HG02852 (cell line): ENCODE measurements at regions not wholly inside any gene's neighbourhood (a gene's known extent, or its start where the extent isn't known, plus 50 kb on each side); places are given as distances from the start of the nearest gene placed in this dataset.
A peak's percentile ranks its signal among the peaks of the same experiment; 100 is the strongest.
"Not testable (repeated sequence)": the region's sequence is repeated elsewhere in the genome, so short reads cannot be mapped to it uniquely, and the experiment has no call there.

Source experiments
- ATAC-seq: cut with Tn5 transposase; IDR thresholded peaks from one replicate; pipeline ENCODE4 v1.9.1; 2021; ENCODE audit warnings: mild to moderate bottlenecking, moderate library complexity; ENCODE audit not compliant: unreplicated experiment

- no peak for ATAC-seq
Measured at GRCh38 chr14:106792543-106792942, 1266.2 kb downstream of the TMEM121 start.

DNA sequence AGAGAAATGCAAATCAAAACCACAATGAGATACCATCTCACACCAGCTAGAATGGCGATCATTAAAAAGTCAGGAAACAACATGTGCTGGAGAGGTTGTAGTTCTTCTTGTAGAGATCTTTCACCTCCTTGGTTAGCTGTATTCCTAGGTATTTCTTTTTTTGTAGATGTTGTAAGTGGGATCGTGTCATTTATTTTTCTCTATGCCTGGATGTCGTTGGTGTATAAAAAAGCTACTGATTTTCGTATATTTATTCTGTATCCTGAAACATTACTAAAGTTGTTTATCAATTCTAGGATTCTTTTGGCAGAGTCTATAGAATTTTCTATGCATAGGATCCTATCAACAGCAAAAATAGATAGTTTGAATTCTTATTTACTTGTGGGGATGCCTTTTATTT, 1271.8 kb downstream of the TMEM121 start:
- ATAC-seq: not testable (repeated sequence)

GRCh38 chr14:106802413-106803364, 1276.3 kb downstream of the TMEM121 start:
- no peak for ATAC-seq

GRCh38 chr14:106803379-106803778, 1277.0 kb downstream of the TMEM121 start:
- no peak for ATAC-seq

GRCh38 chr14:106807493-106807892, 1281.1 kb downstream of the TMEM121 start:
- ATAC-seq: no peak

DNA sequence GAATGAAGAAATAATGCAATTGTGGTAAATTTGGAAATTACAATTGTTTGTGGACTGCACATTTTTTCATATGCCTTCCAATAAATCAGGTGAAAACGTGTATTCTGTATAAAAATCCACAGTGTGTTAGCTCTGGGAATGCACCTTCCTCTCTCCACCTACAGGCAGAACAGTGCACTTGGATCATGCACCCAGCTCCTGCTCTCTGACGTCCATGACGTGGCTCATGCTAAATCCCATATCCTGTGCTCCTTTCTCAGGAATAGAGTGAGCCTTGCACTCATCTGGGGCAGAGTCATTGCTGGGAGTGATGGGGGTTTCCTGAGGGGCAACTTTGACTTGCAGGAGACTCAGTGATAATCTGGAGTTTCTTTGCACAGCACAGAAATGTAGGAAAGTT, 1282.1 kb downstream of the TMEM121 start:
- ATAC-seq: no peak

DNA sequence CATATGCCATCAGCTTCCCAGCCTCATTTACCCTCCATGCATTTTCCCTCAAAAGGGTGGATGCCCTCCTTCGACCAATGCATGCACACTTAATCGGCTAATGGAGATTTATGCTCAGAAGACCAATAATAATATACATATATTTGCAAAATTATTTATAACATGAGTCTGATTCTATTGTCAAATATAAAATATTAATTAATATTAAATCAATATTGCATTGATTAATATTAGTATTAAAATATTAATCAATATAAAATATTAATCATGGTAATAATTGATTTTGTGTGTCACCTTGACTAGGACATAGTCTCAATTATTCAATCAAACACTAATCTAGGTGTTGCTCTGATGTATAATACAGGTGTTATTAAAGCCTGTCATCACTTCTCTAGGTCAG, 1282.5 kb downstream of the TMEM121 start:
- no peak for ATAC-seq

DNA sequence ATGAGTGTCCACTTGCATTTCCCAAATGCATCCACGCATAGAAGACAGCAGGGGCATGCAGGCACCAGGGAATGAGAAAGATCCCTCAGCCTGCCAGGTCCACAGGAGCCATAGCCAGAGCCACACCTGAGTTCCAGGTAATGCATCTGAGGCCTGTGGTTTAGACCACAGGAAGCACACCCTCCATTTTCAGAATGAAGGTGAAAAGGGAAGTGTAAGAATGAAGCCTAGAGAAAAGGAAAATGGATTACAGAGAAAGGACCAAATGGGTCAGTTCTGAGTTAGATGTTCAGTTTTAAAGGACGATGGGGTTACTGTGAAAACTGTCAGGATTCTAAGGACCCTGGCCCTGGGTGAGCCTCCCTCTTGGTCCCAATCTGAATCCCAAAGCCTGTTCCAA, 1283.2 kb downstream of the TMEM121 start:
- no peak for ATAC-seq

- ATAC-seq: not testable (repeated sequence)
Measured at GRCh38 chr14:106810168-106810567, 1283.8 kb downstream of the TMEM121 start.

DNA sequence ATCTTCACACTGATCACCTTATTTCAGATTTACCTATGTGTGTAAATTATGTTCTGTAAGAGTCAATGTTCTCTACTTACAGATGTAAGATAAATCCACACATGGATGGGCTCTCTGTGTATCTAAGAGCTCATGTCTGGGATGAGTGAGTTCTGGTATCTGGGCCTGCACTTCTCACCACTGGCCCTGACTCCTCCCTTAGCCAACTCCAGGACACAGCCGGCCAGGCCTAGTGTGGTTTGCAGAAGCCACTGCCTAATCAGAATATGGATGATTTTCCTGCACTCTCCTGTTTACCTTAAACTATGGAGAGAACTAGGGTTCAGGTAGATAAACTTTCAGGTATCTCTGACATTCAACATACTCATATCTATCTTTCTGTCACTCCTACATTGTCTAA, 1284.8 kb downstream of the TMEM121 start:
- no peak for ATAC-seq

GRCh38 chr14:106812788-106813476, 1286.5 kb downstream of the TMEM121 start:
- ATAC-seq: no peak

DNA sequence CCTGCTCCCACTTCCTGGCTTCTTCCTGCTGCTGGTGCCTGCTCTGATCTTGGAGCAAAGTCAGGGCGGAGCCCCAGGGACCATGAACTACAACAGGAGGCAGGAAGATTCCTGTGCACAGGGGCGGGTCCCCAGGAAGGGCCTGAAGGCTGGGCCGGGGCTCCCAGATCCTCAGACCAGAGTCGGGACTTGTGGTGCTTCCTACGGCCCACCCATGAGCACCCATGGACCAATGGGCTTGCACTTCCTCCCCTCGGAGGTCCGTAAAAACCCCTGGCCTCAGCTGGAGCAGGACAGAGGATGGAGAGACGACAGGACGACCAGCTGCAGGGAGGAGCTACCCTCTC, 1287.1 kb downstream of the TMEM121 start:
- no peak for ATAC-seq

GRCh38 chr14:106820119-106820518, 1293.7 kb downstream of the TMEM121 start:
- ATAC-seq: no peak

- ATAC-seq: no peak
Measured at GRCh38 chr14:106821119-106821518, 1294.7 kb downstream of the TMEM121 start.

- no peak for ATAC-seq
Measured at GRCh38 chr14:106822905-106823304, 1296.5 kb downstream of the TMEM121 start.

DNA sequence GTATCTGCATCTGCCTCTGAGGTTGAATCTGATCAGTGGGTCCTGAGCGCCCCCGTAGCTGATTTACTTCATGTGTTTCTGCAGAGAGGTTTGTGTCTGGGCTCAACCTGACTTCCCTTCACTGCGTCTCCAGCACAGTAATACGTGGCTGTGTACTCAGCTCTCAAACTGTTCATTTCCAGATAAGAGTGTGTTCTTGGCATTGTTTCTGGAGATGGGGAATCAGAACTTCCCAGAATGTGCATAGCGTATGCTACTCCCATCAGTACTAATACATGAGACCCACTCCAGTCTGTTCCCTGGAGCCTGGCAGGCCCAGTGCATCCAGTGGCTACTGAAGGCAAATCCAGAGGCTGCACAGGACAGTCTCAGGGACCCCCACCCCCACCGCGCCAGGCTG, 1297.2 kb downstream of the TMEM121 start:
- no peak for ATAC-seq

DNA sequence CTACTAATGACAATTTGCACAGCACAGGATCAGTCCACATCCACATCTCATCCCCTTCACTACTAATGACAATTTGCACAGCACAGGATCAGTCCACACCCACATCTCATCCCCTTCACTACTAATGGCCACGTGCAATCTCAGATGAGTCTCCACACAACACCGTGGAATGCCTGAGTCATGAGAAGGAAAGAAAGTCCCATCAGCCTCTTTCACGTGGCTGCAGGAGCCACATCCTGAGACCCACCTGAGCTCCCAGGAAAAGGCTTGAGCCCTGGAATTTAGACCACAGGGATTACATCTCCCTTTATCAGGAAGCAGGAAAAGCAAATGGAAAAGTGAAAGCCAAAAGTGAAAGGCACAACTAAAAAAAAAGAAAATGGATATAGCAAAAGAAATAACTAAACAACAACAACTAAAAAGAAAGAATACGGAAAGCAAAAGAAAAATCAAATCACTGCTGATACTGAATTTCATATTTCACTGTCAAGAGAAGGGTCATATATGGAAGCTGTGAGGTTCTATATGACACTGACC, 1300.5 kb downstream of the TMEM121 start:
- no peak for ATAC-seq

DNA sequence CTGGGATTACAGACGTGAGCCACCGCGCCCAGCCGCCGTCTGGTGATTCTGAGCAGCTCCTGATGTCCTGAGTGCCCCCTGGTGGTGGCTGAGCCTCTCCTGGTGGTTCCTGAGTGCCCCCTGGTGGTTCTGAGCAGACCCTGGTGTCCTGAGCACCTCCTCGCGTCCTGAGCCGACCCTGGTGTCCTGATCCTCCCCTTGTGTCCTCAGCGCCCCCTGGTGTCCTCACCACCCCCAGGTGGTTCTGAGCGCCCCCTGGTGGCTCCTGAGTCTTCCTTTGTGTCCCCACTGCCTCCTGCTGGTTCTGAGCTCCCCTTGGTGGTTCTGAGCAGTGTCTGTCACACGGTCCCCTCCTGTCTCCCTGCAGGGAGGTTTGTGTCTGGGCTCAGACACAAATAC, 1304.9 kb downstream of the TMEM121 start:
- peak; percentile 60 for ATAC-seq

GRCh38 chr14:106837870-106838269, 1311.5 kb downstream of the TMEM121 start:
- ATAC-seq: no peak

GRCh38 chr14:106838991-106839769, 1312.8 kb downstream of the TMEM121 start:
- ATAC-seq: no peak

- ATAC-seq: no peak
Measured at GRCh38 chr14:106840258-106840657, 1313.9 kb downstream of the TMEM121 start.
